ENCODE measurements at regions not wholly inside any gene's neighbourhood (a gene's known extent, or its start where the extent isn't known, plus 50 kb on each side); places are given as distances from the start of the nearest gene placed in this dataset.

- CTCF ChIA-PET: no interaction called here
Measured at GRCh38 chr4:189128341-189128740, 812.3 kb upstream of the FRG1 start.

DNA sequence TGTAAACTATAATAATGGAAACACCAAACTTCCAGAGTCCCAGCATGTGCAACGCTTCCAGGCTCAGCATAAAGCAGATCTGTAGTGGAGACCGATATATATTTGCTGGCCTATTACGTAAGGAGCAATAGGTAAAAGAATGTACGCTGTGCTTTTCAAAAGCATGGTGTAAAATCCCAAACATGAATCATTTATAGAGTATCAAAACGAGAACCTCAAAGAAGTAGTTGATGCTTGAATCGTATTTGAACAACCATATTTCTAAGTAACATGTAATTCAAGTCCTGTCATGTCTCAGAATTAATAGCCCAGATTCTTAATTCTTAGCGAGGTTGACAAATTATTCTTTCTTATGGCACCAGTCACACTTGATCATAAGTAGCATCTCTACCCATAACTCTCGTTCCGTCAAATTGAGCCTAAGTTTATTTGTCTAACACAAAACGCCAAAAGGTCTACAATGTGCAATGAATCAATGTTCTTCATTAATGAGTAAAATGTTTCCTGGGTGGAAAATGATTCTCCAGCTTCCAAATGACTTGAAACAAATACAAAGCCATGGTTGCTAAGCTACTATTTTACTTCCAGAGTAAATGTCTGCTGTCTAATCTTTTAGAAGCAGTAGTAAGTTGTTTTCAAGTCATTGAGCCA, 811.5 kb upstream of the FRG1 start:
- no peak overlapping the region for H3K4me2 ChIP-seq (ENCODE audit: low read length)
- intact Hi-C loops (cut with micrococcal nuclease): loop anchor here (10.0 kb wide), 1 partner anchor 154 kb away; no protein-coding TSS in a partner anchor
- H3K9ac ChIP-seq (ENCODE audit: low read length): no peak overlapping the region
- no peaks in the 10 kb centered on the region for H3F3A ChIP-seq (ENCODE audit: low read length, unreplicated experiment)
- no TSS peak for BruUV-seq (replicated peaks)
- no peaks in the 10 kb centered on the region for H3K27me3 ChIP-seq (ENCODE audit: low read length)
- no peak for DNase-seq
- H3K4me1 ChIP-seq (ENCODE audit: insufficient read depth, low read length): no peaks in the 10 kb centered on the region
- ATAC-seq: no peak
- no peaks in the 10 kb centered on the region for H3K36me3 ChIP-seq (ENCODE audit: low read depth, low read length)
- H2AFZ ChIP-seq (ENCODE audit: low read length): no peak overlapping the region
- no peak overlapping the region for H3K27ac ChIP-seq (ENCODE audit: low read length)
- ChIA-PET CTCF (no interaction called here), POLR2A (ENCODE audit: unreplicated experiment) (no interaction called here)
- no peak overlapping the region for H3K4me3 ChIP-seq (ENCODE audit: low read length)
- no peaks in the 10 kb centered on the region for H4K20me1 ChIP-seq (ENCODE audit: low read length)
- H3K9me2 ChIP-seq (replicated peaks; ENCODE audit: low read length): no peaks in the 10 kb centered on the region
- TF ChIP-seq EZH2 (IDR thresholded peaks at IDR 0.05; ENCODE audit: low read length, unreplicated experiment): no peak
- no peak for TF ChIP-seq EZH2phosphoT487 (IDR thresholded peaks at IDR 0.05; ENCODE audit: borderline replicate concordance, low read length)
- TF ChIP-seq, protein P1, sequence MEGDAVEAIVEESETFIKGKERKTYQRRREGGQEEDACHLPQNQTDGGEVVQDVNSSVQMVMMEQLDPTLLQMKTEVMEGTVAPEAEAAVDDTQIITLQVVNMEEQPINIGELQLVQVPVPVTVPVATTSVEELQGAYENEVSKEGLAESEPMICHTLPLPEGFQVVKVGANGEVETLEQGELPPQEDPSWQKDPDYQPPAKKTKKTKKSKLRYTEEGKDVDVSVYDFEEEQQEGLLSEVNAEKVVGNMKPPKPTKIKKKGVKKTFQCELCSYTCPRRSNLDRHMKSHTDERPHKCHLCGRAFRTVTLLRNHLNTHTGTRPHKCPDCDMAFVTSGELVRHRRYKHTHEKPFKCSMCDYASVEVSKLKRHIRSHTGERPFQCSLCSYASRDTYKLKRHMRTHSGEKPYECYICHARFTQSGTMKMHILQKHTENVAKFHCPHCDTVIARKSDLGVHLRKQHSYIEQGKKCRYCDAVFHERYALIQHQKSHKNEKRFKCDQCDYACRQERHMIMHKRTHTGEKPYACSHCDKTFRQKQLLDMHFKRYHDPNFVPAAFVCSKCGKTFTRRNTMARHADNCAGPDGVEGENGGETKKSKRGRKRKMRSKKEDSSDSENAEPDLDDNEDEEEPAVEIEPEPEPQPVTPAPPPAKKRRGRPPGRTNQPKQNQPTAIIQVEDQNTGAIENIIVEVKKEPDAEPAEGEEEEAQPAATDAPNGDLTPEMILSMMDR (conservative IDR thresholded peaks at IDR 0.05; ENCODE audit: low read depth, low read length): no peak
- no peaks in the 10 kb centered on the region for H3K9me3 ChIP-seq (ENCODE audit: low read length)
- no peaks in the 10 kb centered on the region for H3K79me2 ChIP-seq (ENCODE audit: low read length)

More at GRCh38 chr4:189128341-189128740, 812.3 kb upstream of the FRG1 start:
- intact Hi-C loops (cut with micrococcal nuclease): loop anchor here (10.0 kb wide), 1 partner anchor 154 kb away; no protein-coding TSS in a partner anchor
- Histone ChIP-seq H3K79me2 (ENCODE audit: low read length) (no peaks in the 10 kb centered on the region), H3K27ac (ENCODE audit: low read length) (no peak overlapping the region), H2AFZ (ENCODE audit: low read length) (no peak overlapping the region), H3K4me1 (ENCODE audit: insufficient read depth, low read length) (no peaks in the 10 kb centered on the region), H3K27me3 (ENCODE audit: low read length) (no peaks in the 10 kb centered on the region), H3K36me3 (ENCODE audit: low read depth, low read length) (no peaks in the 10 kb centered on the region), H3K9me3 (ENCODE audit: low read length) (no peaks in the 10 kb centered on the region), H3F3A (ENCODE audit: low read length, unreplicated experiment) (no peaks in the 10 kb centered on the region), H3K9ac (ENCODE audit: low read length) (no peak overlapping the region), H4K20me1 (ENCODE audit: low read length) (no peaks in the 10 kb centered on the region), H3K4me2 (ENCODE audit: low read length) (no peak overlapping the region), H3K9me2 (replicated peaks; ENCODE audit: low read length) (no peaks in the 10 kb centered on the region), H3K4me3 (ENCODE audit: low read length) (no peak overlapping the region)
- POLR2A ChIA-PET (ENCODE audit: unreplicated experiment): no interaction called here
- TF ChIP-seq EZH2 (IDR thresholded peaks at IDR 0.05; ENCODE audit: low read length, unreplicated experiment) (no peak), EZH2phosphoT487 (IDR thresholded peaks at IDR 0.05; ENCODE audit: borderline replicate concordance, low read length) (no peak)
- TF ChIP-seq, protein P1 (conservative IDR thresholded peaks at IDR 0.05; ENCODE audit: low read depth, low read length): no peak
- DNase-seq (no peak), ATAC-seq (no peak)
- no TSS peak for BruUV-seq (replicated peaks)

DNA sequence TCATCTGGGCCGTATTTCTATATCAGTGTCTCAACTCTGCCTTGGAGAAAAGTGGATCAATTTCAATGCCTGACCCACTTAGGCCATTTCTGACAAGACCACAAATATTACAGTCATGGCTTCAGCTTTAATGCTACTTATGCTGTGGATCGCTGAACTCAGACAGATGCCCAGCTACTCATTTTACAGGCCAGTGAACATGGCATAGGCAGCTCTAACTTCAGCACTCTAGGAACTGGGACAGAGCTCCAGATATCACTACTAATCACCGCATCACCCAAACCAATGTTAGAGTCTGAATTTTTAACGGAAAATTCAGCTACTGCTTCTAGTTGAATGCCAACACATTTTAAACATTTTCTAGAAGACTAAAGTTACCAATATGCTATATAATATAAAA, 809.6 kb upstream of the FRG1 start:
- no peak overlapping the region for H3K4me2 ChIP-seq (ENCODE audit: low read length)
- ChIA-PET CTCF (no interaction called here), POLR2A (ENCODE audit: unreplicated experiment) (no interaction called here)
- BruUV-seq (replicated peaks): no TSS peak
- DNase-seq: no peak
- intact Hi-C loops (cut with micrococcal nuclease): no loop called here
- no peaks in the 10 kb centered on the region for H3K4me1 ChIP-seq (ENCODE audit: insufficient read depth, low read length)
- ATAC-seq: no peak
- H3K79me2 ChIP-seq (ENCODE audit: low read length): no peaks in the 10 kb centered on the region
- H3K36me3 ChIP-seq (ENCODE audit: low read depth, low read length): no peaks in the 10 kb centered on the region
- no peak overlapping the region for H3K9ac ChIP-seq (ENCODE audit: low read length)
- no peaks in the 10 kb centered on the region for H3K9me3 ChIP-seq (ENCODE audit: low read length)
- no peak overlapping the region for H2AFZ ChIP-seq (ENCODE audit: low read length)
- no peaks in the 10 kb centered on the region for H3K9me2 ChIP-seq (replicated peaks; ENCODE audit: low read length)
- H3K4me3 ChIP-seq (ENCODE audit: low read length): no peak overlapping the region
- no peaks in the 10 kb centered on the region for H3F3A ChIP-seq (ENCODE audit: low read length, unreplicated experiment)
- H3K27ac ChIP-seq (ENCODE audit: low read length): no peak overlapping the region
- no peaks in the 10 kb centered on the region for H4K20me1 ChIP-seq (ENCODE audit: low read length)
- TF ChIP-seq EZH2phosphoT487 (IDR thresholded peaks at IDR 0.05; ENCODE audit: borderline replicate concordance, low read length) (no peak), EZH2 (IDR thresholded peaks at IDR 0.05; ENCODE audit: low read length, unreplicated experiment) (no peak)
- TF ChIP-seq, protein P1 (conservative IDR thresholded peaks at IDR 0.05; ENCODE audit: low read depth, low read length): no peak
- no peaks in the 10 kb centered on the region for H3K27me3 ChIP-seq (ENCODE audit: low read length)

All from PC-3 (cell line).